ENCODE measurements at regions not wholly inside any gene's neighbourhood (a gene's known extent, or its start where the extent isn't known, plus 50 kb on each side); places are given as distances from the start of the nearest gene placed in this dataset.
A peak's percentile ranks its signal among the peaks of the same experiment; 100 is the strongest.

- no peak for DNase-seq
- in situ Hi-C loops (cut with HindIII; ENCODE audit: low pct_ligation_motif_present, low pct_unique_long_range_greater_than_20kb, low sequenced_read_pairs): no loop called here
Observed at GRCh38 chr1:114342376-114342775, 168.6 kb downstream of the TRIM33 start.

DNA sequence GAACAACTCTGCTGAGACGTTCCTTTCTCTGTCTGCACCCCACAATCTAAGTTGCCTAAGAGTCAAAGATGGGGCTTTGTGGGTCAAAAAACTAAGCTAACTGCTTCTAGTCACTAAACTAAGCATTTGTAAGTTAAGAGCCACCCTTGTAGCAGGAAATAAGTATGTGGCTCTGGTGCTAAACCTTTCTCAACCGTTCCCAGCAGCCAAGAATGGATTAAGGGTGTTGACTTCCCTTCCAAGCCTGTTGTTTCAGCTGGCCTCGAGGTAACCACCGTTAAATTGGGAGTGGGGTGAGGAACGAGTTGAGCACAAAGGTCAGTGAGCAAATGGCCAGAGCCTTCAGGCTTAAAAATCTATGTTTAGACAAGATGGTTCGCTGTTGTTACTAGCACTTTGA, 169.1 kb downstream of the TRIM33 start:
- DNase-seq: no peak
- in situ Hi-C loops (cut with HindIII; ENCODE audit: low pct_ligation_motif_present, low pct_unique_long_range_greater_than_20kb, low sequenced_read_pairs): no loop called here

DNA sequence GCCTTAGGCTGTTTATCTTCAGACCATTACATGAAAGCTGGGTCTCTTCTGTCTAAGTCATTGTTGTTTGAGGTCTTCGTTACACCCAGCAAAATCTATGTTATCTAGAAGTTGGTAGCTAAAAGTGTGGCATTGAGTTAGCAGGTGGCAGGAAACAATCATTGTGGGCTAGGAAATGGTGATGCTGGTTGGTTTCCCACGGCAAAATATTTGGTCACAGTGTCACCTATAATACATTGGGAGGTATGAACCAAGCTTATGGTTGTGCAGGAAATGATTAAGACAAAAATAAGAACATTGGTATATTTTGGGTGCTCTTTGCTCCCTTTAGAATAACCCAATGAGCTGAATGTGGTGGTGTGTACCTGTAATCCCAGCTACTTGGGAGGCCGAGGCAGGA, 169.7 kb downstream of the TRIM33 start:
- no peak for DNase-seq
- in situ Hi-C loops (cut with HindIII; ENCODE audit: low pct_ligation_motif_present, low pct_unique_long_range_greater_than_20kb, low sequenced_read_pairs): no loop called here

GRCh38 chr1:114340892-114341291, 170.1 kb downstream of the TRIM33 start:
- DNase-seq: no peak
- in situ Hi-C loops (cut with HindIII; ENCODE audit: low pct_ligation_motif_present, low pct_unique_long_range_greater_than_20kb, low sequenced_read_pairs): no loop called here

DNA sequence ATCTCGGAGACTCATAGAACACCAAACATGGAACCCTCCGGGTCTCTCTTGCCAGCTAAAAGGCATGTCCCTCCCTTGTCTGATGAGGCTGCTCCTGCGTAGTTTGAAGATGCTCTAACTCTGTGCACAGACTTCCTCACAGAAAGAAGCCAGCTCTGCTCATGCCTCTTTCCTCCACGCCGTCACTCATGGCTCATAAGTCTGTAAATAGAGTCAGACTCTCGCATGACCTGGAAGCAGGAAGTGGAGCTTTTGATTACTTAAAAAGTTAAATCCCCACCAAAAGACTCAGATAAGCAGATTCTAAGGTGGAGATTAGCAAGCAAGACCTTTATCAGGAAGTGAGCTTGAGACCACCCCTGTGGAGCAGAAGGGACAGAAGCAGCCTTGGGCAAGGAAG, 171.6 kb downstream of the TRIM33 start:
- in situ Hi-C loops (cut with HindIII; ENCODE audit: low pct_ligation_motif_present, low pct_unique_long_range_greater_than_20kb, low sequenced_read_pairs): no loop called here

GRCh38 chr1:114338191-114338890, 172.7 kb downstream of the TRIM33 start:
- no peak for DNase-seq
- in situ Hi-C loops (cut with HindIII; ENCODE audit: low pct_ligation_motif_present, low pct_unique_long_range_greater_than_20kb, low sequenced_read_pairs): no loop called here

More for the DNA sequence above, 171.6 kb downstream of the TRIM33 start:
- no peak for DNase-seq

DNA sequence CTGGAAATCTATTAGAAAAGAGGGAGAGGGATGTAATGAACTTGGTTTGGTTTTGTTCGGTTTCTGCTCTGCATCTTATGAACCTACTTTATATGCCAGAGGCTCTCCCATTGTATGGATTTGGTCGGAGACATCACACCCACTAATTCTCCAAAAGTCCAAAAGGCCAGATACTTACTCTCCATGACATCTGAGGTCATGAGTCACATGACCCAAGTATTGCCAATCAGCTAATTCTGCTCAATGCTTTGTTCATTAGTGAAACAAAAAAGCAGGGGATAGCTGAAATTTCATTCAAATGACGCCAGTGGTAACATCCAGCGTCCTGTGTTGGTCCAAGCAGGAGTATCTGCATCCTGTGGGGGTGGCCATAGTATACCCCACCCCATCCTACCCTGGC, 173.6 kb downstream of the TRIM33 start:
- in situ Hi-C loops (cut with HindIII; ENCODE audit: low pct_ligation_motif_present, low pct_unique_long_range_greater_than_20kb, low sequenced_read_pairs): no loop called here
- no peak for DNase-seq

DNA sequence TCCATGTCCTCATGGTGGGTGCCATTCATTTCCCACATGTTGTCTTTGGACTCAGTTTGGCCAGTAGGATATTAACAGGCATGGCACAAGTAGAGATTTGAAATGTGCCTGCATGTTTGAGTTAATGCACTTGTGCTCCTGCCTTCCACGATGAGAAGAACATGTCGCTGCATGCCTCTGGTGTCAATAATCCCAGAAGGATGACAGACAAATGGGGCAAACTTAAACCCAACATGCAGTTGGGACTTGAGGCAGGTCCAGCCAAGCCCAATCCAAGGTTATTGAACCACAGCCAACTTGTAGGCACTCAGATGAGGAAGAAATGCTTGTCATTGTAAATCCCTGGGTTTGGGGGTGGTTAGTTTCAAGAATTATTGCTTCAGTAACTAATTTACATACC, 174.6 kb downstream of the TRIM33 start:
- in situ Hi-C loops (cut with HindIII; ENCODE audit: low pct_ligation_motif_present, low pct_unique_long_range_greater_than_20kb, low sequenced_read_pairs): no loop called here
- DNase-seq: no peak

DNA sequence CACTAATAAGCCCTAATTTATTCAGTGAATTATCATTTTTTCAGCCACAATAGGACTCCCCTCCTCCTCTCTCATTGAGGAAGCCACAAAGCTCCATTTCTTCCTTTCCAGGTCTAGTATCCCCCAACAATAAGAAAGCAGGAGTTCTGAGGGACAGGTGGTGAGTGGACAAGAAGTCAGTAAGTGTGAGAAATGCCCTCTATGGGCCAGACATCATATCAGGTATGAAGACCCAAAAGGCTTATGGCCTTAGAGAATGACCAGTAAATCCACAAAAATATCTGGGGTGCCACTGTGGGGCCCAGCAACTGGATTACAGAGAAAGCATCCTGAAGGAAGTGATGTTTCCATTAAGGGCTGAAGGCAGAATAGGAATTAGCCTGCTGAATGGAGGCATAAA, 175.7 kb downstream of the TRIM33 start:
- DNase-seq: no peak
- in situ Hi-C loops (cut with HindIII; ENCODE audit: low pct_ligation_motif_present, low pct_unique_long_range_greater_than_20kb, low sequenced_read_pairs): no loop called here

- DNase-seq: no peak
- in situ Hi-C loops (cut with HindIII; ENCODE audit: low pct_ligation_motif_present, low pct_unique_long_range_greater_than_20kb, low sequenced_read_pairs): no loop called here
Observed at GRCh38 chr1:114334297-114334696, 176.7 kb downstream of the TRIM33 start.

- in situ Hi-C loops (cut with HindIII; ENCODE audit: low pct_ligation_motif_present, low pct_unique_long_range_greater_than_20kb, low sequenced_read_pairs): no loop called here
- DNase-seq: no peak
Observed at GRCh38 chr1:114333690-114334089, 177.3 kb downstream of the TRIM33 start.

- in situ Hi-C loops (cut with HindIII; ENCODE audit: low pct_ligation_motif_present, low pct_unique_long_range_greater_than_20kb, low sequenced_read_pairs): no loop called here
Observed at GRCh38 chr1:114331936-114332335, 178.3 kb upstream of the SYT6 start.

GRCh38 chr1:114330451-114330983, 176.8 kb upstream of the SYT6 start:
- in situ Hi-C loops (cut with HindIII; ENCODE audit: low pct_ligation_motif_present, low pct_unique_long_range_greater_than_20kb, low sequenced_read_pairs): no loop called here

More at GRCh38 chr1:114331936-114332335, 178.3 kb upstream of the SYT6 start:
- DNase-seq: no peak

DNA sequence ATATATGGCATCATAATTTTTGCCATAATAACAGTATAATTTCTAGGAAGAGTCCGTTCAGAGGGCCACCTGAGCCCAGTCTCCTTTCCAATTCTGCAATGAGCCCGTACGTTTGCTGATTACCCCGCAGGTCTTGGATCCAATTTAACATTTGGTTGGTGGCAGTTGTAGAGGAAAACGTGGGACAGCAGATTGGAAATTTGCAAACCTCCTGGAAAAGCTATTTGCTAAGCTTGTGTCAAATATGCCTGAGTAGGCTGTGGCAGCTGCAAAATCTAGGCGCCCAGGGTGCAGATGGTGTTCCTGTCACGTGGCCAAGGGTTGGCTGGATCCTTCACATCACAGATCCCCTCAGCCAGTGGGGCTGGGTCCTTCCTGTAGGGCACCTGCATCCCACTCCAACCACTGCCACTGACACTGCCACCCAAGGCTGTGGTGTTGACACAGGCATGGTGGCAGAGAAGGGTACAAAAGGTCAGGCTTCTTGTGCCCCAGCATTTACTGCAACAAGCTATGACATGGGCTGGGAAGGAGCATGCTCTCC, 174.8 kb upstream of the SYT6 start:
- in situ Hi-C loops (cut with HindIII; ENCODE audit: low pct_ligation_motif_present, low pct_unique_long_range_greater_than_20kb, low sequenced_read_pairs): no loop called here
- DNase-seq: no peak

More at GRCh38 chr1:114330451-114330983, 176.8 kb upstream of the SYT6 start:
- DNase-seq: no peak

DNA sequence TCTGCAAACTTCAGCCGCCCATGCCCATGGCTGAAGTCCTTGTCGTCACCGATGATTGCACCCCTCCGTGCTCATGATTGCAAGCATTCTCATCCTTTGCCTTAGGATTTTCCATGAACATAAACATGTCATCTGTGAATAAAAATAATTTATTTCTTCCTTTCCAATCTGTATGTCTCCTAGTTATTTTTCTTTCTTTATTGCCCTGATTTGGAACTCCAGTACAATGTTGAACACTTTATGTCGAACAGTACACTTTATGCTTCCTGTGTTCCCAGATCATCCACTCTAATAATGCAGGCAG, 170.9 kb upstream of the SYT6 start:
- in situ Hi-C loops (cut with HindIII; ENCODE audit: low pct_ligation_motif_present, low pct_unique_long_range_greater_than_20kb, low sequenced_read_pairs): no loop called here
- no peak for DNase-seq

DNA sequence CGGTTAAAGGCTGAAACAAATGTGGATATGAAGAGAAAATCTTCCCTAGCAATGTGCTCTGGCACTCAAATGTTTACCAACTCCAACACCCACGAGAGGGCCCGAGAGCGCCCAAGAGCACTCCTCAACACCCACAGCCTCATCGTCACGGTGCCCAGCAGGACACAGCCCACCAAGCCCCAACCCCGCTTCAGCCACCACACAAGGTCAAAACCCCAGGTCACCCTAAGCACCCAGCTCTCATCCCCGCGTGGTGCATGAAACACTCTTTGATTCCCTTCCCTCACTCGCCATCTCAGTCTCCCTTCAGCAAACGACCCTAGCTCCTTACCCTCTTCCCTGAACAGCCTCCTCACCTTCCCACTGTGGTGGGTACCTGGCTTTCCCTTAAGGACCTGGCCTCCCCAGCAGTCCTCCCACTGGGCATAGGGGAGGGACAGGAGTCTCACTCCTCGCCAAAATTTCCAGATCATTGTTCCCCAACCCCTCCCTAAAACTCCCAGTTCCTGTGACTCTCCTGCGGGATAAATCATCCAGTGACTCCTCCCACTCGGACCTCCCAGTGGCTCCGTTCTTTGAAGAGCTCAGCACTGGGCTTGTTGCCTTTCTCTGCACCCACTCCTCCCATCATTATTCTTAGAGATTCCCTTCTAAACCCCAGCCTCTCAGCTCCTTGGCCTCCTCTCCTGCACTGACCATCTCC, 170.4 kb upstream of the SYT6 start:
- DNase-seq: no peak
- in situ Hi-C loops (cut with HindIII; ENCODE audit: low pct_ligation_motif_present, low pct_unique_long_range_greater_than_20kb, low sequenced_read_pairs): no loop called here

- in situ Hi-C loops (cut with HindIII; ENCODE audit: low pct_ligation_motif_present, low pct_unique_long_range_greater_than_20kb, low sequenced_read_pairs): no loop called here
- no peak for DNase-seq
Observed at GRCh38 chr1:114322734-114323133, 169.1 kb upstream of the SYT6 start.

- in situ Hi-C loops (cut with HindIII; ENCODE audit: low pct_ligation_motif_present, low pct_unique_long_range_greater_than_20kb, low sequenced_read_pairs): no loop called here
- DNase-seq: no peak
Observed at GRCh38 chr1:114322207-114322606, 168.5 kb upstream of the SYT6 start.

DNA sequence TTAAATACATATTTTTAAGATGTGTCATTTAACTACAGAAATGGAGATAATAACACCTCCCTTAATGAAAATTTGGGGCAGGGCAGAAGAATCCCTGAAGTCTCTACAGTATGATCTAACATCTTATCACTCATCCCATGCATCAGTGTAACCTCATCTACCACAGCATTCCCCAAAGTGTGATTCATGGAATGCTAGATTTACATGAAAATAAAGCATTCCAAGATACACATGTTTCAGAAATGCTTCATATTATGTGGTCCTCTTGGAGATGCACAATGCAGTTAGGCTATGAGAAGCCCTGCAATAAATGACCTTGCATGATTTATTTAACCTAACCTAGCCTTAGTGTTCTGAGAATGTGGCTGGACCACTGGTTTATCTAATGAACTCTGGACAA, 166.9 kb upstream of the SYT6 start:
- DNase-seq: peak; percentile 64
- in situ Hi-C loops (cut with HindIII; ENCODE audit: low pct_ligation_motif_present, low pct_unique_long_range_greater_than_20kb, low sequenced_read_pairs): no loop called here

- DNase-seq: no peak
- in situ Hi-C loops (cut with HindIII; ENCODE audit: low pct_ligation_motif_present, low pct_unique_long_range_greater_than_20kb, low sequenced_read_pairs): no loop called here
Observed at GRCh38 chr1:114319418-114319817, 165.7 kb upstream of the SYT6 start.

Measured in ACHN (cell line).